Hematopoietic multipotent progenitor cell treated with erythropoietin and hydrocortisone succinate and interleukin-3 and kit ligand, for 15 days (in vitro differentiated cells): ENCODE measurements at regions not wholly inside any gene's neighbourhood (a gene's known extent, or its start where the extent isn't known, plus 50 kb on each side); places are given as distances from the start of the nearest gene placed in this dataset.
"Not testable (repeated sequence)": the region's sequence is repeated elsewhere in the genome, so short reads cannot be mapped to it uniquely, and the experiment has no call there.

Experiments used
- DNase-seq: peaks from one replicate; pipeline ENCODE4 v3.0.0-alpha.2; 2015; ENCODE audit warnings: low spot score

DNA sequence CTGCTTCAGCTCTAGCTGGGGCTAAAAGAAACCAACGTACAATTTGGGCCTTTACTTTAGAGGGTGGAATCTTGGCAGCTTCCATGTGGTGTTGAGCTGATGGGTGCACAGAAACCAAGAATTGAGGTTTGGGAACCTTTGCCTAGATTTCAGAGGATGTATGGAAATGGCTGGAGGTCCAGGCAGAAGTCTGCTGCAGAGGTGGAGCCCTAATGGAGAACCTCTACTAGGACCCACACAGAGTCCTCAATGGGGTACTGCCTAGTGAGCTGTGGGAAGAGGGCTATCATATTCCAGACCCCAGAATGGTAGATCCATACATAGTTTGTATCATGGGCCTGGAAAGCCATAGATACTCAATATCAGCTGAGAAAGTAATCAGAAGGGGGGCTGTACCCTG is 500.4 kb upstream of the ATP2B1 start:
- DNase-seq, result no peak

DNA sequence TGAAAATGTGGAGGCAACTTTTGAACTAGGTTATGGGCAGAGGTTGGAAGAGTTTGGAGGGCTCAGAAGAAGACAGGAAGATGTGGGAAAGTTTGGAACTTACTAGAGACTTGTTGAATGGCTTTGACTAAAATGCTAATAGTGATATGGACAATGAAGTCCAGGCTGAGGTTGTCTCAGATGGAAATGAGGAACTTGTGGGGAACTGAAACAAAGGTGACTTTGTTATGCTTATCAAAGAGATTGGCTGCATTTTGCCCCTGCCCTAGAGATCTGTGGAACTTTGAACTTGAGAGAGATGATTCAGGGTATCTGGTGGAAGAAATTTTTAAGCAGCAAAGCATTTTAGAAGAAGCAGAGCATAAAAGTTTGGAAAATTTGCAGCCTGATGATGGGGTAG is 499.7 kb upstream of the ATP2B1 start:
- DNase-seq, result not testable (repeated sequence)

DNA sequence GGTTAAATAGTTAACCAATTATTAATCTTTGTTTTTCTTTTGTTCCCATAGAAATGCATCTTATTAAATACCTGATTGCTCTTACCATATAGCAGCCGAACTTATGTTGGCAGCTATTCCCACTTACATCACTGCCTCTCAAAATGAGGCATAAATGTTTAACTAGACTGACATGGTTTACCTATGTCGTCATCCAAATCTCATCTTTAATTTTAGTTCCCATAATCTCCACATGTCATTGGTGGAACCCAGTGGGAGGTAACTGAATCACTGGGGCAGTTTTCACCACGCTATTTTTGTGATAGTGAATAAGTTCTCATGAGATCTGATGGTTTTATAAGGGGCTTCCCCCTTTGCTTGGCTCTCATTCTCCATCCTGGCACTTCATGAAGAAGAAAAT is 499.2 kb upstream of the ATP2B1 start:
- DNase-seq, result no peak

DNA sequence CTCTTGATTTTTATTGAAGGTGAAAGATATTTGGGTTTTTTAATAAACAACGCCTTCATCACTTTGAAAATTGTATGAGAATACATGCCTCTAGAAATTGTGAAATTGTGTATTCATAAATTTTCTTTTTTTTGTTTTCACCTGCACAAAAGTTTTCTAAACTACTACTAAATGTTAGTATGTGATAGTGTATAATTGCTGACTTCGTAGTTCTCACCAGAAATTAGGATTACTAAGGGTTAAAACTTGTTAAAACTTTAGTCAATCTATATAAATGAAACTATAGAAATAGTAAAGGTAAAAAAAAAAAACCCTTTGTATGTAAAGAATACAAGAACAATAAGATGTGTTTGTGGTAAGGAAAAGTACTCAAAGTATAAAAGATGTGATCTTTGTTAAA is 496.5 kb upstream of the ATP2B1 start:
- no peak for DNase-seq

DNA sequence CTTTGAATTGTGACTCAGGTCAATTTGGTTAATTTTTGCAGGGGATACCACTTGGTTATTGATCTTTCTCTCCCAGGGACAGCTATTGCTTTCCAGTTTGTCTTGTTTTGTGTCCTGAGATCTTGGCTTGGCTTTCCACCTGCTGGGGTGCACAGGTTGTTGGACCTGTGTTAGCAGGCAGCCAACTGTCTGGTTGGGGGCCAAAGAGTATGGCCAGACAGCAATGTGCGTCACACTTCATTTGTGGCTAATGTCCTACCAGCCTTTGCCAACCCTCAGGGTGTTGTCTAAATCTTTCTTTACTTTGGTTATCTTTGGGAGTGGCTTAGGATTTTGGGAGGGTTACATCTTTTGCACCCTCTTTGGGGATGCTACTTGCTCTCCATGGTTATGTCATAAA is 494.9 kb upstream of the ATP2B1 start:
- DNase-seq, result no peak

DNA sequence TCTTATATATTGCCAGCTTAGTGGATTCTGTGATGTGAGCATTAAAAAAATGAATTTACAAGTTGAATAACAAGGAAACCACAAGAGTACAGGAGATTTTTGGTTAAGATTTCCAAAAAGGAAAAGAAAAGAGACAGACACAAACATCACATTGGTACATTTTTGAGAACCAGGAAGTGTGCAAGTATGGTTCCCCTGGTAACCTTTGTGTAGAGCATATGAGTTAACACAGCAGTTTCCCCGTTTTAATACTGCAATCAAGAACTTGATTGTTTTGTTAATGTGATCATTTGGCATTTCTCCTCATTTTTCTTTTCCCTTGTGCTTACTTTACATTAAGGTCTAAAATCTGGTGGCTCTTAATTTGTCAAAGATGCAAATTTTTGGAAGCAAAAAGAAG is 490.4 kb upstream of the ATP2B1 start:
- DNase-seq, result no peak

DNA sequence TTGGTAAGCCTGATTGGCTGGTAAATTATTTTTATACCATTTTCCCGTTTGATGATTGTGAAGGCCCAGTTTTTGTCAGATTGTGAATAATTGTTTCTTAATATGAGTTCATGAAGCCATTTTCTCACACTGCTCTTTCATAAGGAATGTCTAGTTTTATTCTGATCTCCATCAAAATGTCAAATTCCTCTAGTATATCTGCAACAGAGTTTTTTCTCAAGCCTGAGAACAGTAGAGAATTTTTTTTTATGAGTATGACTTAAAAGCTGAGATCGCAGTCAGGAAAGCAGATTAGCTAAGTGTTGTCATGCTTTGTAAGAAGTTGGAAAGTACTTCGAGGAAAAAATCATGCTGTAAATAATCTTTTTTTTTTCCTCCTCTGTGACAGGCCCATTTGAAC is 484.9 kb upstream of the ATP2B1 start:
- DNase-seq, result no peak

DNA sequence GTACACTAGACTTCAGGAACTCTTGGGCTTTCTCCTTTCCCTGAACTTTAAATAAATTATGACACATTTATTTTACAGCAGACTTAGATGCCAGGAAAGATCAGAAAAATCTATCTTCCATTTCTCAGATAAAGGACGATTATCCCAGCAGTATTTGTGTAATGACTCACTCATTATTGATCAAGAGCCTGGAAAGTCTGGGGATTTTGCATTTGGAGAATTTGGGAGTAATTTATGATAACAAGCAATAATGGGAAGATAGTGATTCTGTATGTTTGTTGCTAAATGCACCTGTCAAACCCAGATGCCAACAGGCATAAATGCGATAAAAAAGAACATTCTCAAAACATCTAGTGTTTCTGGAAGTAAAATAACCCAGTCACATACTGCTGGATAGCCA is 480.2 kb upstream of the ATP2B1 start:
- DNase-seq, result no peak

DNA sequence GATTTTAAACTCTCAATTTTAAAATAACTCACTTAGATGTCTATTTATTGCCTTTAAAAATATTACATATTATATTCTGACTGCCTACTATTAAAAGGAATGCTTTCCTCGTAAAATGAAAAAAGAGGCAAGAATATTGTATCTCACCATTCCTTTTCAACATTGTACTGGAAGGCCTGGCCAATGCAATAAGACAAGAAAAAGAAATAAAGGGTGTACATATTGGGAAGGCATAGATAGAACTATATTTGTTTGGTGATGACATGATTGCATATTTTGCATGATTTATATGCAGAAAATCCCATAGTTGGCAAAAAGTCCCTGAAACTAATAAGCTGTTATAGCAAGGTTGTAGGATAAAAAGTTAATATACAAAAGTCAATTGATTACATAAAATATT is 474.6 kb upstream of the ATP2B1 start:
- no peak for DNase-seq

DNA sequence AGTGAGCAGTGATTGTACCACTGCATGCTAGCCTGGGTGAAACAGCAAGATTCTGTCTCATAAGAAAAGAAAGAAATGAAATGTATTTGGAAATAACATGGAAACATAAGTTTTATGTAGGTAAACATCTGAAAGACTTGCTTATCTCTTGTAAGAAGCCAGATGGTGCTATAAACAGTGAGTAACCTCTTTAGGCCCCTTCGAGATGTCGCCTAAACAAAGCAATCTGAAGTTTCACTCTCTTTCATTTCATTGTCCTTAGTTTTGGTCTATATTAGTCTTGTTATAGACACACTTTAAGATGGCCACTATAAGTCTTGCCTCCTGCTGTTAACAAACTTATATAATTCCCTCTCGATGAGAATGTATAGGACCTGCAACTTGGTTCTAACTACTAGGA is 472.6 kb upstream of the ATP2B1 start:
- DNase-seq, result no peak

DNA sequence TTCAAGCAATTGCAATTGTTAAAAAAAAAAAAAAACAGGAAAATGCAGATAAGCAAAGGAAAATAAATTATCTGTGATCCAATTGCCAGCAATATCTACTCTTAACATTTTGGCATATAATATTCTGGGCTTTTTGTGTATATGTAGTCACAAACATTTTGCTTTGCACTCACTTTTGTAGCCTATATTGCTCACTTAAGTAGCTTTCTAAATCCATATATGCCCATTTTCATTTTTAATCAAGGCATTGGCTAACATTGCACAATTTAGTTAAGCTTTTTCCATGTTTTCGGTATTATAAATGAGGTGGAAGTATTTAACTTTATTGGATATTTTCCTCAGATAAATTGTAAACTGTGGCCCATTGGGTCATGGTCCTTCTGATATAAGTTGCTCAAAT is 466.3 kb upstream of the ATP2B1 start:
- DNase-seq, result no peak

DNA sequence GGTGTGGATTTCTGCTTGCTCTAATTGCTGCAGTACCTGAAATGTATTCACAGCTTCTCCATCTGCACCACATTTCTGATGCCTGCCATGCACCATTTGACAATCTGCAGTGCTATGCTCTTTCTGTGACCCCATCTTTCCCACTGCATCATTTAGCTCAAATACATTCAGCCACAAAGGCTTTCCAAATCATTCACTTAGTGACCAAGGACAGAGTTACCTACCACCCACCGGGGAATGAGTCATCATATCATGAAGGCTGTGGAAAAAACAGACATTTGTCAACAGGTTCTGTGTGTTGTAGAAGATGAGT is 465.5 kb upstream of the ATP2B1 start:
- DNase-seq, result no peak

DNA sequence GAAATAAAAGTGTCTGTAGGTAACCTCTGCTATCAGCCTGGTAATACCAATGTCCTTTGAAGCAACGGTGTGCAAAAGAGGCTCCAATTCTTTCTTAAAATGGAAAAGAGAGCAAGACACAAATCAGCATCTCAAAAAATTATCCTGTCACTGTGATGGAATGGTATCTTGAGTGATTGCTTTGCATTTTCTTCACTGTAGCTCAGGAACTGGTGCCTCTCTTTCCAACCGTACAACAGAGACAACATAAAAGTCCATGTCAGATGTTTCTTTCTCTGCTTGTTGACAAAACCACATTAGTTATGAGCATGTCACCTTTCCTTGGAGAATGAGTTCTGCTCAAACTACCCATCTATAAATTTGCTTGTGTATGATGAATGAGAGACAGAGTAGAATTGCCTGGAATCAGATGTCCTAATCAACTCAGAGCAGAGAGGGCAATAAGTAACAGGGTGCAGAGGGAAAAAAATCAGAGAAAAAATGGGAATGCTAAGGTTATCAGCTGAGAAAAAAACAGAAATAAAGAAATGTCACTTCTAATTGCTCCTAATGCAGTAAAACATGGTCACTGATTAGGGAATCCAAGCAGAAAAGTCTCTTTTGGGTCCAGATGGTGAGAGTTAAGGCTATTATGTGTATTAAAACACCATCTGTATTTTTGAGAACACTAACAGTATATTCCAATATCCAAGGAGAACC is 465.0 kb upstream of the ATP2B1 start:
- no peak for DNase-seq

DNA sequence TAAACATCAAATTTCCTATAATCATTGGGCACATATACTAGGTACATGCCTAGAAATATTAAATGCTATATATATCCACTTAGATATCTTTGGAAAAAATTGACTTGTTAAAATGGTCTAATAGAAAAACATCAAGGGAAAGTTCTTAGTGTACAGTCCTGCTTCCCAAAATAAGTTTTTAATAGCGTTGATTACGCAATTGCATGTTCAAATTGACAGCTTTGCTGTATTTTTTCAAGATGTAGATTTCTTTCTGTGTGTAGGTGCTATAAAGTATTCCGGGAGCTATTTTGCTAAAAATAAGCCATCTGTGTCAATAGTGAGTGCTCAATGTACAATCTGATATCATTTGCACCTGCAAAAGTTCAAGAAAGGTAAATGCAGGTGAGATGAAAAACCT is 463.9 kb upstream of the ATP2B1 start:
- DNase-seq, result no peak

DNA sequence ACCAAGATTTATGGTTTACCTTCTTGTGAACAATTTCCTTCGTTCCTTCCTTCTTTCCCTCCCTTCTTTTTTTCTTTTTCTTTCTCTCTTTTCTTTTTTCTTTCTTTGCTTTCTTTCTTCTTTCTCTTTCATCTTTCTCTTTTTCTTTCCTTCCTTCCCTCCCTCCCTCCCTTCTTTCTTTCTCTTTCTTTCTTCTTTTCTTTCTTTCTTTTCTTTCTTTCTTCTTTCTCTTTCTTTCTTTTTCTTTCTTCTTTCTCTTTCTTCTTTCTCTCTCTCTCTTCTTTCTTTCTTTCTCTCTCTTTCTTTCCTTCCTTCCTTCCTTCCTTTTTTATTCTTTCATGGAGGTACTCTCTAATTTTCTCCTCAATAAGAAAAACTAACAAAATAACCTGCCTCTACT is 462.1 kb upstream of the ATP2B1 start:
- DNase-seq, result no peak

DNA sequence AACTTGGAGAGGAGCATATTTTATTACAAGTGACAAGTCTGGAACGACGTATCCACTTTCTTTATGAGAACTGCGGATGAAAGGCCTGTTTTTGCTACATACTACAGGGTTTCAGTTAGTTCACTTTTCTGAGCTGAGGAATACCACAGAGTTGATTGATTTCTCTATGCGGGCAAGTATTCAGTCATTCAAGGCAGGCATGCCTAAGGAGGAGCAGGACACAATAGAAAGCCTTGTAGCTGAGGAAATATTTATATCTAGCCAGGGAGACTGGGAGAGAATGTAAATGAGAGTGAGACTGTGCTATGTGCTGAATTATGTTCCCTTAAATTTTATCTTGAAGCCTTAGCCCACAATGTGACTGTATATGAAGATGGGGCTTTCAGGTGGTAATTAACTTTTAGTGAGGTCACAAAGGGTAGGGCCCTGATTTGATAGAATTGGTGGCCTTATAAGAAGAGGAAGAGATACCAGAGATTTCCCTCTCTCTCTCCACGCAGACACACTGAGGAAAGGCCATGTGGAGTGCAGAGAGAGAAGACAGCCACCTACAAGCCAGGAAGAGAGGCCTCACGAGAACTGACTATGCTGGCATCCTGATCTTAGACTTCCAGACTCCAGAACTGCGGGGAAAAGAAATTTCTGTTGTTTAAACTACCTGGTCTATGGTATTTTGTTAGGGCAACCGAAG is 459.0 kb upstream of the ATP2B1 start:
- no peak for DNase-seq

DNA sequence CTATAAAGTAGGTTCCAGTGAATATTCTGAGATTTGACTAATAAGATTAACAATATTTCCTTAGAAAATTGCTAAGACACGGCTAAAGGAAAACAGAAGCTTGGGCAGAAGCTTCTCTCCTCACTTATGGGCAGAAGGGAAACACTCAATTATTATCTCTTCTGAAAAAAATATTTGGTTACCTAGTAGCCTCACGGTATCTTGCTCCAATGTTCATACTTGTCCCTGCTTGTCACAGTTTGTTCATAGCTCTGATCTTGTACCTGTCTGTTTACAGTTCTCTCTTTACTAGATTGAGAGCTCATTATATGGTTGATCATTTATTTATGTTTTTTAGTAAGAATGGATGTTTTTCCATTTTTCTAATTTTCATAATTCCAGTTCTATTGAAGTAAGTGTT is 458.0 kb upstream of the ATP2B1 start:
- no peak for DNase-seq

DNA sequence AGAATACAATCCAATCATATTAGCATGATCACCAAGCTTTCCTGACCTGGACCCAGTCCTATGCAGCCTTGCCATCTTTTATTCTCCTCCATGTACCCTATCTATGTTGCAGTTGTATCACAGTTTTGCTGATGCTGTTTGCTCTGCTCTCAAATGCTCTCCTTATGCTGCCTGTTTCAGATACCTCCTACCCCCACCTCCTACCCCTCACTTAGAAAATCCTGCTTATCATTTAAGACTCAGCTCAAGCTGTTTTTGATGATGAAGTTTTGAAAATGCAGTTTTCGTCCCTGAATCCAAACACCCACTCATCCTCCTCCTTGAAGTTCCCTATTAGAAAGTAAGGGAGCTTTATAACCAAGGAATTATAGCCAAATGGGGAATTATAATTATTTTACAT is 457.4 kb upstream of the ATP2B1 start:
- DNase-seq, result no peak

DNA sequence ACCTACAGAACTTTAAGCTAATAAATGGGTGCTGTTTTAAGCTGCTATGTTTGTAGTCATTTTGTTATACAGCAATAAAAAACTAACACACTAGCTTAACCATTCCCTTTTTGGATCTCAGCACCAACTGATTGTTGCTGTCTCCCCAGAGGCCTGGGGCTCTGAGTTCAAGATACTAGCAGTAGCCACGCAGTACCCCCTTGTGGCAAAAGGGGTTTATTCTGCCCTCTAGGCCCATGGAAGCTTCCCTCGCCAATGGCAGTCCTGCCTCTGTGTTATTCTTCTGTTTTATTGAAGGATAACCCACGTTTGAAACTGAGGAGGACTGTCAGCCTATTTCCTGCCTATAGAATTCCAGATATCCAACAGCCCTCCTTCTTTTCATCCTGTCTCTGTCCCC is 455.3 kb upstream of the ATP2B1 start:
- DNase-seq, result no peak

DNA sequence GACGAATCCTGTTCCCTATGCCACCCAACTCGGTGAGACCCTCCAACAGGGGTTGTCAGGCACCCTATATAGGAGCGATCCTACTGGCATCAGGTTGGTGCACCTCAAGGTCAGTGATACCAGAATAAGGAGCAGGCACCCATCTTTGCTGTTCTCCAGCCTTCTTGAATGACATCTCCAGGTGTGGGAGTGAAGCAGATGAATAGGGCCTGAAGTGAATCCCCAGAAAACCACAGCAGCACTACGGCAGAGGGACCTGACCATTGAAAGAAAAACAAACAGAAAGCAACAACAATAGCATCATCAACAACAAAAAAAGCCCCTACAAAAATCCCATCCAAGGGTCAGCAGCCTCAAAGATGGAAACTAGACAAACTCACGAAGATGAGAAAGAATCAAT is 445.2 kb upstream of the ATP2B1 start:
- no peak for DNase-seq

DNA sequence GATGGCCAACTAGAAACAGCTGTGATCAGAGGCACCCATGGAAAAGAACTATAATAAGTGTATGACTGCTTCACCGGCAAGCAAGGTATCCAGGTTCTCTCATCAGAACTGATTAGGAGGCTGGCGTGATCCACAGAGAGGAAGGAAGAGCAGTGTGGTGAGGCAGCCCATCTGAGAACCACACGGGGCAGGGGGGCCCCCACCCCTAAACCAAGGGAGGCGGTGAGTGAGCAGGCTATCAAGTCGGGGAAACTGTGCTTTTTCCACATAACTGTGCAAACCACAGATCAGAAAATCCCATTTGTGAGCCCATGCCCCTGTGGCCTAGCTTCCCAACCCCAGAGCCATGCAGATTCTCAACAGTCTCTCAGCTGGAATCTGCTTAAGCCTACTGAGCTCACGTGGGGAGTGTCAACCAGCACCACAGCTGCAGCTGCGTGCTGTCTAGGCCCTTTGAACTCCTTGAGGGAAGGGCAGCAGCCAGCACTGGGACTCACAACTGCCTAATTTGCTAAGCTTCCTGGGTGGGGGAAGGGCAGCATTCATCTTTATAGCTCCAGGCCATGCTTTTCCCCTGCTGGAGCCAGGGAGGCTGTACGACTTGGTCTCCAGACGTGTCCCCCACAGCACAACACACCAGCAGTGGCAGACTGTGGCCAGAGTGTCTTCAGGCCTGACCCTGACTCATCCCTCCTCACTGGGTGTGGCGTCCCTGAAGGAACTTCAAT is 444.4 kb upstream of the ATP2B1 start:
- DNase-seq, result no peak

DNA sequence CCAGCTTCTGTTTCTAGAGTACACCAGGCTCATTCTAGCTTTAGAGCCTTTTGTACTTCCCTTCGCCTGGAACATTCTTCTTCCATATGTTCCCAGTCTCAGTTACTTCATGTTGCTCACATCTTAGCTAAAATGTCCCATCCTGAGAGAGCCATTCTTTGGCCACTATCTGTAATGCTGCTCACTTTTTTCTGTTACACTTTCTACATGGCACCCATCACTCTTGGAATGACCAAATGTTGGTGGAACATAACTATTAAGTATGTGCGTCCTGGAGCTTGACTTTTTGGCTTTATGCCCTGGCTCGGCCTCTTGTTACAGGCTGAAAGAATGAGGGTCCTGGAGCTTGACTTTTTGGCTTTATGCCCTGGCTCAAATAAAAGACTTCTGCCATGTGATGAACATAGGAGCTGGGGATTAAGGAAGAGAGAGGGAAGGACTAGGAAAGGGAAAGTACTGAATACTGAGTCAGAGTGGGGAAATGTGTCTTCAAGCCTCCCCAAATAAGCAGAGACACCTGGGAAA is 442.9 kb upstream of the ATP2B1 start:
- no peak for DNase-seq

DNA sequence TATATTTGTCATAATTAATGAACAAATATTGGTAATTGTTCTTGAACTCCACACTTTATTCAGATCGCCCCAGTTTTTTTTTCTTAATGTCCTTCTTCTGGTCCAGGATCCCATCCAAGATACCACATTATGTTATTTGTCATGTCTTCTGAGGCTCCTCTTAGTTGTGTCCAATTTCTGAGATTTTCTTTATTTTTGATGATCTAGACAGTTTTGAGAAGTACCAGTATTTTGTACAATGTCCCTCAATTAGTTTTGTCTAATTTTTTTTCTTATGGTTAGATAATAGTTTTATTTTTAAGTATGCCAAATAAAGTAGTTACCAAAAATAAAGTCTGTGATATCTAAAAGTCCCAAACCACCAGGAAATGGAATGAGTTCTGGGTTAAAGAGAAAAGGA is 440.8 kb upstream of the ATP2B1 start:
- DNase-seq, result no peak
